ENCODE measurements at regions not wholly inside any gene's neighbourhood (a gene's known extent, or its start where the extent isn't known, plus 50 kb on each side); places are given as distances from the start of the nearest gene placed in this dataset.

- 100% methylated on average over 1 of the region's 1 CpG for WGBS (ENCODE audit: insufficient coverage, low coverage, missing lambda C conversion rate)
- no peak for TF ChIP-seq FOXJ2 (tag; IDR thresholded peaks at IDR 0.05)
- no peak for TF ChIP-seq THRB (CRISPR knock-in tag; conservative IDR thresholded peaks at IDR 0.05)
- no peak for TF ChIP-seq YBX1 (IDR thresholded peaks at IDR 0.05)
- no peak for TF ChIP-seq USF1 (CRISPR knock-in tag; IDR thresholded peaks at IDR 0.05)
- no peak for TF ChIP-seq GTF3C2 (IDR thresholded peaks at IDR 0.05; ENCODE audit: borderline replicate concordance, extremely low read depth, insufficient read length)
- TF ChIP-seq ZNF695 (CRISPR knock-in tag; IDR thresholded peaks at IDR 0.05): no peak
- TF ChIP-seq ZNF707 (CRISPR knock-in tag; conservative IDR thresholded peaks at IDR 0.05): no peak
- TF ChIP-seq BRD4 (IDR thresholded peaks at IDR 0.05): no peak
- no peak for TF ChIP-seq BRF1 (IDR thresholded peaks at IDR 0.05; ENCODE audit: borderline replicate concordance, extremely low read depth, insufficient read length)
- no peak overlapping the region for H3K27ac ChIP-seq (ENCODE audit: extremely low read depth, low read depth, low read length)
- no peak overlapping the region for H2AFZ ChIP-seq (ENCODE audit: low read depth, low read length)
- H3K36me3 ChIP-seq (ENCODE audit: control insufficient read depth, insufficient read depth, low read length): no peaks in the 10 kb centered on the region
- H3K4me1 ChIP-seq (replicated peaks in 1 of 2; ENCODE audit: control insufficient read depth in 2 of 2, insufficient read depth in 2 of 2, low read length in 2 of 2): peaks cover 16 to 59% of the 10 kb centered on the region in 2 experiments
- ChIA-PET CTCF (ENCODE audit: low intra/inter-chr PET ratio) (no interaction called here), POLR2A (no interaction called here)
- no peak for DNase-seq (ENCODE audit: extremely low read depth in 1 of 4, low spot score in 3 of 4)
- no peaks in the 10 kb centered on the region for H3K79me2 ChIP-seq (ENCODE audit: control insufficient read depth, insufficient read depth, low read length)
- in situ Hi-C loops (cut with MboI): no loop called here
- no TSS peak for BruUV-seq (replicated peaks)
- no peak for ATAC-seq
- H4K20me1 ChIP-seq (replicated peaks; ENCODE audit: control insufficient read depth, insufficient read depth, low read length): no peaks in the 10 kb centered on the region
- intact Hi-C loops (cut with micrococcal nuclease): no loop called here
- H3K9ac ChIP-seq (ENCODE audit: insufficient read depth in 1 of 2, low read depth in 2 of 2, low read length in 2 of 2): no peak overlapping the region
- no peaks in the 10 kb centered on the region for H3K27me3 ChIP-seq (ENCODE audit: control insufficient read depth in 2 of 2, insufficient read depth in 2 of 2, low read length in 2 of 2)
- no peak for FAIRE-seq
- no peak overlapping the region for H3K4me2 ChIP-seq (ENCODE audit: insufficient read depth, low read length)
- no peak overlapping the region for H3K4me3 ChIP-seq
- no peaks in the 10 kb centered on the region for H3K9me3 ChIP-seq (replicated peaks; ENCODE audit: control insufficient read depth, insufficient read depth, low read depth, low read length)
- H3K9me1 ChIP-seq (ENCODE audit: control insufficient read depth, insufficient read depth, low read length): no peaks in the 10 kb centered on the region
Measured at GRCh38 chr5:68416714-68417113, 201.2 kb downstream of the PIK3R1 start.

Measured in K562 (cell line).